ENCODE measurements at regions not wholly inside any gene's neighbourhood (a gene's known extent, or its start where the extent isn't known, plus 50 kb on each side); places are given as distances from the start of the nearest gene placed in this dataset.

DNA sequence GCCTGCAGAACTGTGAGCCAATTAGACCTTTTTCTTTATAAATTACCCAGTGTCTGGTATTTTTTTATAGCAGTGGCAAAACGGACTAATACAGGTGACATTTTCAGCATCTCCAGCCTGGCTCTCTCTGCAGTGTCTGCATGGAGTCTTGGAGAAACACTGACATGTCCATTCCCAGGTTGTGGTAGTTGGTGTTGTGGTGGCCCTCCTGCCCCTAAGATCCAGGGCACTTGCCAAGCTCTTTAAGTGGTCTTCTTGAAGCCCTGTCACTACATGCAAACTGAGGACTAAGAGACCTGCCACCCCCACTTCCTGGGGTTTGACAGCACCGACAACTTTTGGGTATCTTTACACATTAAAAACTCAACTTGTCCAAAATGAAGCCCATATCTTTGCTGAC is 419.4 kb downstream of the NPHP4 start:
- H3K18ac ChIP-seq (ENCODE audit: low read length): no peak overlapping the region
- no peak for DNase-seq (ENCODE audit: low spot score)
- no peak overlapping the region for H2AFZ ChIP-seq (ENCODE audit: low read length)
- H4K91ac ChIP-seq (ENCODE audit: low read depth, low read length, poor library complexity): no peak overlapping the region
- no peak overlapping the region for H2BK15ac ChIP-seq (ENCODE audit: low read length)
- H2AK5ac ChIP-seq (ENCODE audit: low read depth, low read length): no peak overlapping the region
- no peak overlapping the region for H4K8ac ChIP-seq (ENCODE audit: low read depth, low read length)
- H3K27me3 ChIP-seq (ENCODE audit: control insufficient read depth in 3 of 3, insufficient read depth in 3 of 3, low read depth in 1 of 3, low read length in 3 of 3): no peaks in the 10 kb centered on the region
- H3K4ac ChIP-seq (ENCODE audit: low read length): no peak overlapping the region
- no peaks in the 10 kb centered on the region for H3K79me1 ChIP-seq (ENCODE audit: low read depth, low read length)
- no peaks in the 10 kb centered on the region for H3K36me3 ChIP-seq (replicated peaks in 1 of 2; ENCODE audit: control insufficient read depth in 2 of 2, insufficient read depth in 2 of 2, low read length in 2 of 2)
- H3K4me3 ChIP-seq (ENCODE audit: low read length in 2 of 2): no peak overlapping the region
- no peak overlapping the region for H2BK12ac ChIP-seq (ENCODE audit: low read length)
- no peak overlapping the region for H3K9ac ChIP-seq (ENCODE audit: low read depth, low read length, poor library complexity)
- H3K14ac ChIP-seq (ENCODE audit: low read length): no peak overlapping the region
- H3K4me2 ChIP-seq (ENCODE audit: insufficient read depth, low read length, poor library complexity, severe bottlenecking): no peak overlapping the region
- H3K9me3 ChIP-seq (replicated peaks in 1 of 2; ENCODE audit: control insufficient read depth in 2 of 2, insufficient read depth in 1 of 2, low read depth in 1 of 2, low read length in 2 of 2): peaks cover 0 to 3% of the 10 kb centered on the region in 2 donors
- H2BK5ac ChIP-seq (ENCODE audit: low read length): no peak overlapping the region
- H3K4me1 ChIP-seq (ENCODE audit: control insufficient read depth in 2 of 2, insufficient read depth in 1 of 2, low read depth in 1 of 2, low read length in 2 of 2): peaks cover 0 to 8% of the 10 kb centered on the region in 2 donors
- H3K23ac ChIP-seq (ENCODE audit: low read depth, low read length, poor library complexity): no peak overlapping the region
- no peak overlapping the region for H3K27ac ChIP-seq (replicated peaks; ENCODE audit: low read length)
- no CpG with 5 or more reads among the region's 2 CpGs for WGBS, 2 donors (ENCODE audit: extremely low coverage in 2 of 2, insufficient read length in 2 of 2, insufficient replicate concordance in 1 of 2)
- H2BK120ac ChIP-seq (ENCODE audit: low read depth, low read length): no peak overlapping the region

DNA sequence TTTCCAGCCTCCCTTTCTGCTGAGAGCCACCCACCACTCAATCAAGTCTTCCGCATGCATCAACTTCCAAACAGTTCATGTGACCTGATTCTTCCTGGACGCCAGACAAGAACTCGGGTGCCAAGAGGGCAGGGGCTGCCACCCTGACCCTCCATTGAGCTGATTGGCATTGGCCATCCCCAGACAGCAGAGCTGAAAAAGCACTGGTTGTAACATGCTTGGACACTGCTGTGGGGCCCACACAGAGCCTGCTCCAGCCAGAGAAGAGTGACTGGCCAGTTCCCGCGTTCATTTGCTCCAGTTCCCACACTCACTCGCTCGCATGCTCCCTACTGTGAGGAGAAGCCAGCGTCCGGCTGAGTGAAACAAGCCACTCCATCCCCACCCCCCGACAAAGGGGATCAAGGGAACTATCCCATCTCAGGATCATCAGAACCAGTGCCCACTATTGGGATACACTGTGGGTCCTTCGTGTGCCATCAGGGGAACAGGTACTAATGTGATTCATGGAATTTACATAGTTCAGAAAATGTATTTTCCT is 420.3 kb downstream of the NPHP4 start:
- Histone ChIP-seq H3K27ac (replicated peaks; ENCODE audit: low read length) (no peak overlapping the region), H4K8ac (ENCODE audit: low read depth, low read length) (no peak overlapping the region), H3K27me3 (ENCODE audit: control insufficient read depth in 3 of 3, insufficient read depth in 3 of 3, low read depth in 1 of 3, low read length in 3 of 3) (no peaks in the 10 kb centered on the region), H3K79me1 (ENCODE audit: low read depth, low read length) (no peaks in the 10 kb centered on the region), H4K91ac (ENCODE audit: low read depth, low read length, poor library complexity) (no peak overlapping the region), H3K4ac (ENCODE audit: low read length) (no peak overlapping the region), H3K18ac (ENCODE audit: low read length) (no peak overlapping the region), H2BK12ac (ENCODE audit: low read length) (no peak overlapping the region), H3K36me3 (replicated peaks in 1 of 2; ENCODE audit: control insufficient read depth in 2 of 2, insufficient read depth in 2 of 2, low read length in 2 of 2) (no peaks in the 10 kb centered on the region), H3K9ac (ENCODE audit: low read depth, low read length, poor library complexity) (no peak overlapping the region), H3K4me1 (ENCODE audit: control insufficient read depth in 2 of 2, insufficient read depth in 1 of 2, low read depth in 1 of 2, low read length in 2 of 2) (peaks cover 0 to 8% of the 10 kb centered on the region in 2 donors), H3K9me3 (replicated peaks in 1 of 2; ENCODE audit: control insufficient read depth in 2 of 2, insufficient read depth in 1 of 2, low read depth in 1 of 2, low read length in 2 of 2) (peaks cover 0 to 3% of the 10 kb centered on the region in 2 donors), H2BK15ac (ENCODE audit: low read length) (no peak overlapping the region), H3K4me2 (ENCODE audit: insufficient read depth, low read length, poor library complexity, severe bottlenecking) (no peak overlapping the region), H3K4me3 (ENCODE audit: low read length in 2 of 2) (peak overlapping the region in 1 of 2 donors; percentile 32), H2BK120ac (ENCODE audit: low read depth, low read length) (no peak overlapping the region), H2AK5ac (ENCODE audit: low read depth, low read length) (no peak overlapping the region), H3K14ac (ENCODE audit: low read length) (no peak overlapping the region), H2AFZ (ENCODE audit: low read length) (no peak overlapping the region), H3K23ac (ENCODE audit: low read depth, low read length, poor library complexity) (no peak overlapping the region), H2BK5ac (ENCODE audit: low read length) (no peak overlapping the region)
- no CpG with 5 or more reads among the region's 11 CpGs for WGBS, 2 donors (ENCODE audit: extremely low coverage in 2 of 2, insufficient read length in 2 of 2, insufficient replicate concordance in 1 of 2)
- no peak for DNase-seq (ENCODE audit: low spot score)

DNA sequence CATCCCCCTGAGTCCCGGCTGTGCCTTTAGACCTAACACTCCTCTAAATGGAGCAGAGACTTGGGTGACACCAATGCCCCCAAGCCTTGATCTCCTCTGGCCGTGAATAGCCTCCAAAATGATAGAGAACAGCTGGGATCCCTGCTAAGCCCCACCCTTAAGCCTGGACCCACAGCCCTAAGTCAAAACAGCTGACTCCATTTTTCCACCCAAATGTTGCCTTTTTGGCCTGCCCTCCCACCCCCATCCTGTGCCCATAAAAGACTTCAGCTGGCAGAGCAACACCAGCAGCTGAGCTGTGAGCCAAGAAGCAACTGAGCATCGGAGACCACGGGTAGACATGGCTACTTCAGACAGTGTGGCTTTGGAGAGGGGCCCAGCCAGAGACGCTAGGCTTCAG is 420.8 kb downstream of the NPHP4 start:
- DNase-seq (ENCODE audit: low spot score): no peak
- Histone ChIP-seq H3K4me3 (ENCODE audit: low read length in 2 of 2) (no peak overlapping the region), H2AFZ (ENCODE audit: low read length) (no peak overlapping the region), H3K4me2 (ENCODE audit: insufficient read depth, low read length, poor library complexity, severe bottlenecking) (no peak overlapping the region), H3K27ac (replicated peaks; ENCODE audit: low read length) (no peak overlapping the region), H4K91ac (ENCODE audit: low read depth, low read length, poor library complexity) (no peak overlapping the region), H4K8ac (ENCODE audit: low read depth, low read length) (no peak overlapping the region), H3K4me1 (ENCODE audit: control insufficient read depth in 2 of 2, insufficient read depth in 1 of 2, low read depth in 1 of 2, low read length in 2 of 2) (peaks cover 0 to 8% of the 10 kb centered on the region in 2 donors), H2BK12ac (ENCODE audit: low read length) (no peak overlapping the region), H3K9me3 (replicated peaks in 1 of 2; ENCODE audit: control insufficient read depth in 2 of 2, insufficient read depth in 1 of 2, low read depth in 1 of 2, low read length in 2 of 2) (peaks cover 0 to 3% of the 10 kb centered on the region in 2 donors), H2BK120ac (ENCODE audit: low read depth, low read length) (no peak overlapping the region), H3K79me1 (ENCODE audit: low read depth, low read length) (no peaks in the 10 kb centered on the region), H3K14ac (ENCODE audit: low read length) (no peak overlapping the region), H2BK5ac (ENCODE audit: low read length) (no peak overlapping the region), H3K4ac (ENCODE audit: low read length) (no peak overlapping the region), H3K36me3 (replicated peaks in 1 of 2; ENCODE audit: control insufficient read depth in 2 of 2, insufficient read depth in 2 of 2, low read length in 2 of 2) (no peaks in the 10 kb centered on the region), H3K9ac (ENCODE audit: low read depth, low read length, poor library complexity) (no peak overlapping the region), H3K27me3 (ENCODE audit: control insufficient read depth in 3 of 3, insufficient read depth in 3 of 3, low read depth in 1 of 3, low read length in 3 of 3) (no peaks in the 10 kb centered on the region), H2BK15ac (ENCODE audit: low read length) (no peak overlapping the region), H2AK5ac (ENCODE audit: low read depth, low read length) (no peak overlapping the region), H3K18ac (ENCODE audit: low read length) (no peak overlapping the region), H3K23ac (ENCODE audit: low read depth, low read length, poor library complexity) (no peak overlapping the region)
- no CpG with 5 or more reads among the region's 5 CpGs for WGBS, 2 donors (ENCODE audit: extremely low coverage in 2 of 2, insufficient read length in 2 of 2, insufficient replicate concordance in 1 of 2)

DNA sequence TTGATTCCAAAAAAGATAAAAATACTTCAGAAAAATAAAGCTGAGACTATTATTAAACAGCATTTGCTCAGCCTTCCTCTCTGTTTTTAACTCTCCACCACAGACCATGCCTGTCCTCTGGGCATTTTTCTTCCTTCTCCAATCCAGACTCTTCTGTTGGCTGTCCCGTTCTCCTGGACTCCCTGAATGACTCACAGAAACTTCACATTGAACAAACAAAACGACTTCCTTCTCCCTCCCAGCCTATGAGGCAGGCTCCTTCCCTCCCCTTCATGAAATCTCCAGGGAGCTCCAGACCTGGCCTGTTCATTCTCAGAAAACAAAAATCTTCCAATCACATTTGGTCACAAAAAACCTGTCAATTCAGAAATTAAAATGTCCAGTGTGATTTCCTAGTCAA is 421.3 kb downstream of the NPHP4 start:
- peaks cover 0 to 3% of the 10 kb centered on the region in 2 donors for H3K9me3 ChIP-seq (replicated peaks in 1 of 2; ENCODE audit: control insufficient read depth in 2 of 2, insufficient read depth in 1 of 2, low read depth in 1 of 2, low read length in 2 of 2)
- no peak overlapping the region for H4K8ac ChIP-seq (ENCODE audit: low read depth, low read length)
- H2AFZ ChIP-seq (ENCODE audit: low read length): no peak overlapping the region
- no peak overlapping the region for H2BK5ac ChIP-seq (ENCODE audit: low read length)
- no peak overlapping the region for H3K18ac ChIP-seq (ENCODE audit: low read length)
- no peaks in the 10 kb centered on the region for H3K79me1 ChIP-seq (ENCODE audit: low read depth, low read length)
- no peak overlapping the region for H3K4me3 ChIP-seq (ENCODE audit: low read length in 2 of 2)
- H3K4me2 ChIP-seq (ENCODE audit: insufficient read depth, low read length, poor library complexity, severe bottlenecking): no peak overlapping the region
- H2BK120ac ChIP-seq (ENCODE audit: low read depth, low read length): no peak overlapping the region
- no peak overlapping the region for H3K4ac ChIP-seq (ENCODE audit: low read length)
- no peak for DNase-seq (ENCODE audit: low spot score)
- H3K27me3 ChIP-seq (ENCODE audit: control insufficient read depth in 3 of 3, insufficient read depth in 3 of 3, low read depth in 1 of 3, low read length in 3 of 3): no peaks in the 10 kb centered on the region
- no peak overlapping the region for H2AK5ac ChIP-seq (ENCODE audit: low read depth, low read length)
- no peak overlapping the region for H4K91ac ChIP-seq (ENCODE audit: low read depth, low read length, poor library complexity)
- no peaks in the 10 kb centered on the region for H3K36me3 ChIP-seq (replicated peaks in 1 of 2; ENCODE audit: control insufficient read depth in 2 of 2, insufficient read depth in 2 of 2, low read length in 2 of 2)
- peaks cover 0 to 8% of the 10 kb centered on the region in 2 donors for H3K4me1 ChIP-seq (ENCODE audit: control insufficient read depth in 2 of 2, insufficient read depth in 1 of 2, low read depth in 1 of 2, low read length in 2 of 2)
- H3K27ac ChIP-seq (replicated peaks; ENCODE audit: low read length): no peak overlapping the region
- H3K9ac ChIP-seq (ENCODE audit: low read depth, low read length, poor library complexity): no peak overlapping the region
- WGBS, 2 donors (ENCODE audit: extremely low coverage in 2 of 2, insufficient read length in 2 of 2, insufficient replicate concordance in 1 of 2): no CpG with 5 or more reads among the region's 2 CpGs
- no peak overlapping the region for H3K14ac ChIP-seq (ENCODE audit: low read length)
- H3K23ac ChIP-seq (ENCODE audit: low read depth, low read length, poor library complexity): no peak overlapping the region
- H2BK12ac ChIP-seq (ENCODE audit: low read length): no peak overlapping the region
- H2BK15ac ChIP-seq (ENCODE audit: low read length): no peak overlapping the region
